Liver (tissue), 8 donors: ENCODE measurements at regions not wholly inside any gene's neighbourhood (a gene's known extent, or its start where the extent isn't known, plus 50 kb on each side); places are given as distances from the start of the nearest gene placed in this dataset.

Experiments used
- DNase-seq: peaks from one replicate; pipeline ENCODE4 v3.0.0-alpha.2; 2017; ENCODE audit warnings: low spot score
- H3K27ac ChIP-seq, 2 donors: one replicate each; pipeline ENCODE4 v1.7.0; 2013; ENCODE audit warnings: inconsistent platforms in 2 of 2, low read length in 2 of 2, control low read depth in 1 of 2, low read depth in 1 of 2, mild to moderate bottlenecking in 1 of 2
- H3K27me3 ChIP-seq, 4 donors: one replicate each; pipeline versions ENCODE4 v1.6.1 to v1.7.0; 2013; ENCODE audit warnings: low read length in 3 of 4, inconsistent platforms in 1 of 4, mild to moderate bottlenecking in 1 of 4, moderate library complexity in 1 of 4; ENCODE audit not compliant: control insufficient read depth in 4 of 4, insufficient read depth in 4 of 4
- H3K36me3 ChIP-seq, 4 donors: one replicate each; pipeline versions ENCODE4 v1.6.1 to v1.7.0; 2013; ENCODE audit warnings: low read length in 3 of 4, mild to moderate bottlenecking in 3 of 4, low read depth in 1 of 4, moderate library complexity in 1 of 4; ENCODE audit not compliant: control insufficient read depth in 4 of 4, insufficient read depth in 3 of 4
- H3K4me1 ChIP-seq, 4 donors: one replicate each; pipeline versions ENCODE4 v1.6.1 to v1.7.0; 2013; ENCODE audit warnings: low read length in 3 of 4, mild to moderate bottlenecking in 3 of 4, moderate library complexity in 1 of 4; ENCODE audit not compliant: control insufficient read depth in 4 of 4, insufficient read depth in 4 of 4
- H3K4me3 ChIP-seq, 3 donors: one replicate each; pipeline versions ENCODE4 v1.6.1 to v1.7.0; 2013; ENCODE audit warnings: low read length in 3 of 3, control low read depth in 1 of 3, low read depth in 1 of 3, mild to moderate bottlenecking in 1 of 3
- H3K9ac ChIP-seq, 2 donors: one replicate each; pipeline ENCODE4 v1.7.0; 2013; ENCODE audit warnings: low read length in 2 of 2, mild to moderate bottlenecking in 2 of 2, moderate library complexity in 2 of 2, control low read depth in 1 of 2, low read depth in 1 of 2
- H3K9me3 ChIP-seq, 4 donors: one replicate each; pipeline versions ENCODE4 v1.6.1 to v1.7.0; 2013; ENCODE audit warnings: low read length in 3 of 4; ENCODE audit not compliant: control insufficient read depth in 4 of 4
- ATF3 ChIP-seq: IDR thresholded peaks from 2 replicates; pipeline ENCODE4 v1.6.1; 2016; ENCODE audit warnings: antibody characterized with exemption
- CTCF ChIP-seq: fragments of 150-350 bp; IDR thresholded peaks from 2 replicates; pipeline ENCODE4 v1.5.1; 2017; ENCODE audit warnings: improper control_type of control experiment, low read depth, low read length; ENCODE audit not compliant: missing input control
- EGR1 ChIP-seq, 2 donors: IDR thresholded peaks; 2 replicates each; pipeline ENCODE4 v1.6.1; 2016 to 2018; ENCODE audit warnings: antibody characterized with exemption in 2 of 2, low read depth in 2 of 2
- FOXA1 ChIP-seq: IDR thresholded peaks from 2 replicates; pipeline ENCODE4 v1.6.1; 2016; ENCODE audit warnings: antibody characterized with exemption
- FOXA2 ChIP-seq: IDR thresholded peaks from 2 replicates; pipeline ENCODE4 v1.6.1; 2016; ENCODE audit warnings: antibody characterized with exemption
- GABPA ChIP-seq, 2 donors: IDR thresholded peaks in 1 of 2; conservative IDR thresholded peaks in 1 of 2; 2 replicates each; pipeline ENCODE4 v1.6.1; 2016; ENCODE audit warnings: antibody characterized with exemption in 2 of 2, mild to moderate bottlenecking in 1 of 2, moderate library complexity in 1 of 2
- HNF4A ChIP-seq, 2 donors: conservative IDR thresholded peaks; 2 replicates each; pipeline ENCODE4 v1.6.1; 2016; ENCODE audit warnings: antibody characterized with exemption in 2 of 2, mild to moderate bottlenecking in 2 of 2
- HNF4G ChIP-seq: IDR thresholded peaks from 2 replicates; pipeline ENCODE4 v1.6.1; 2016; ENCODE audit warnings: antibody characterized with exemption
- JUND ChIP-seq, 2 donors: IDR thresholded peaks; 2 replicates each; pipeline ENCODE4 v1.6.1; 2016; ENCODE audit warnings: antibody characterized with exemption in 2 of 2
- MAX ChIP-seq: IDR thresholded peaks from 2 replicates; pipeline ENCODE4 v1.6.1; 2016; ENCODE audit warnings: antibody characterized with exemption
- NR2F2 ChIP-seq: IDR thresholded peaks from 2 replicates; pipeline ENCODE4 v1.6.1; 2016; ENCODE audit warnings: antibody characterized with exemption
- RAD21 ChIP-seq, 2 donors: IDR thresholded peaks; 2 replicates each; pipeline ENCODE4 v1.6.1; 2016; ENCODE audit warnings: antibody characterized with exemption in 2 of 2, mild to moderate bottlenecking in 2 of 2
- REST ChIP-seq: IDR thresholded peaks from 2 replicates; pipeline ENCODE4 v1.6.1; 2016; ENCODE audit warnings: antibody characterized with exemption, mild to moderate bottlenecking
- RXRA ChIP-seq, 2 donors: IDR thresholded peaks; 2 replicates each; pipeline ENCODE4 v1.6.1; 2017 to 2018; ENCODE audit warnings: antibody characterized with exemption in 2 of 2, mild to moderate bottlenecking in 1 of 2
- SP1 ChIP-seq: IDR thresholded peaks from 2 replicates; pipeline ENCODE4 v1.6.1; 2018; ENCODE audit warnings: antibody characterized with exemption, mild to moderate bottlenecking
- TAF1 ChIP-seq: conservative IDR thresholded peaks from 2 replicates; pipeline ENCODE4 v1.6.1; 2016; ENCODE audit warnings: antibody characterized with exemption, mild to moderate bottlenecking
- YY1 ChIP-seq: IDR thresholded peaks from 2 replicates; pipeline ENCODE4 v1.6.1; 2016; ENCODE audit warnings: antibody characterized with exemption, mild to moderate bottlenecking
- ZBTB33 ChIP-seq: IDR thresholded peaks from 2 replicates; pipeline ENCODE4 v1.6.1; 2016; ENCODE audit warnings: antibody characterized with exemption
- WGBS: extraction: QIAGEN DNeasy Blood & Tissue Kit; methylation state at CpG from one replicate; pipeline ENCODE4 v1.1.7; 2013; 5-methylcytosine and 5-hydroxymethylcytosine counted together
- donor health status: healthy.
- donor health status: healthy.
- donor health status: healthy.
- donor health status: healthy.
- donor health status: healthy.

- TF ChIP-seq SP1: no peak
- TF ChIP-seq EGR1 (IDR thresholded peaks at IDR 0.05; ENCODE audit: low read depth in 2 of 2): no peak
- peak in 1 of 2 donors; percentile 36 for TF ChIP-seq GABPA (IDR thresholded peaks at IDR 0.05 in 1 of 2, conservative IDR thresholded peaks at IDR 0.05 in 1 of 2)
- peak; percentile 60 to 73 for TF ChIP-seq RXRA (IDR thresholded peaks at IDR 0.05)
- TF ChIP-seq FOXA1: no peak
- TF ChIP-seq MAX: no peak
- TF ChIP-seq HNF4G: peak; percentile 25
- TF ChIP-seq TAF1: no peak
- TF ChIP-seq CTCF: no peak
- TF ChIP-seq NR2F2: peak; percentile 29
- no peak for TF ChIP-seq FOXA2
- TF ChIP-seq HNF4A (conservative IDR thresholded peaks at IDR 0.05): peak; percentile 62 to 66
- TF ChIP-seq ATF3: peak; percentile 83
- TF ChIP-seq JUND (IDR thresholded peaks at IDR 0.05): peak in 1 of 2 donors; percentile 70
- TF ChIP-seq YY1: no peak
- TF ChIP-seq REST: no peak
- TF ChIP-seq RAD21 (IDR thresholded peaks at IDR 0.05): peak; percentile 46 to 49
- TF ChIP-seq ZBTB33: no peak
- Histone ChIP-seq H3K9me3 (no peaks in the 10 kb centered on the region), H3K4me1 (peaks cover 3 to 16% (median 9%) of the 10 kb centered on the region in 4 donors), H3K36me3 (no peaks in the 10 kb centered on the region), H3K27ac (peak overlapping the region; percentile 52 to 53), H3K27me3 (no peaks in the 10 kb centered on the region), H3K4me3 (no peak overlapping the region), H3K9ac (no peak overlapping the region)
- DNase-seq: no peak
- WGBS: 11% methylated on average over 8 of the region's 8 CpGs
Observed at GRCh38 chr3:107987036-107987939, 103.5 kb downstream of the CD47 start.
